ENCODE measurements at regions not wholly inside any gene's neighbourhood (a gene's known extent, or its start where the extent isn't known, plus 50 kb on each side); places are given as distances from the start of the nearest gene placed in this dataset.

GRCh38 chr4:174398728-174399127 is 115.0 kb downstream of the CEP44 start:
- Histone ChIP-seq H3K4me3 (ENCODE audit: low read length) (no peak overlapping the region), H3K9me3 (ENCODE audit: control insufficient read depth in 1 of 2, insufficient read depth in 1 of 2, low read length in 2 of 2) (no peaks in the 10 kb centered on the region), H3K36me3 (ENCODE audit: insufficient read depth, low read length) (no peaks in the 10 kb centered on the region), H3K4me1 (ENCODE audit: insufficient read depth, low read length) (no peaks in the 10 kb centered on the region), H3K27me3 (ENCODE audit: control insufficient read depth in 1 of 2, insufficient read depth in 2 of 2, low read length in 2 of 2) (no peaks in the 10 kb centered on the region), H3K27ac (ENCODE audit: low read depth in 1 of 2, low read length in 2 of 2) (no peak overlapping the region)
- POLR2A ChIA-PET = no interaction called here
- Mint-ChIP-seq H3K36me3 (ENCODE audit: low read depth) (no peaks in the 10 kb centered on the region), H3K4me1 (ENCODE audit: low read depth) (no peaks in the 10 kb centered on the region), H3K27ac (no peak overlapping the region), H3K9me3 (no peaks in the 10 kb centered on the region), H3K27me3 (peaks cover 14% of the 10 kb centered on the region), H3K4me3 (no peak overlapping the region)
- CTCF ChIA-PET = no interaction called here
- intact Hi-C loops (cut with DNase I, micrococcal nuclease) = no loop called here
- DNase-seq = no peak
- no peak for ATAC-seq (ENCODE audit: poor library complexity)
- no peak for TF ChIP-seq CTCF (IDR thresholded peaks at IDR 0.05)

GRCh38 chr4:174397366-174398155 is 113.8 kb downstream of the CEP44 start:
- ATAC-seq (ENCODE audit: poor library complexity) (no peak), DNase-seq (no peak)
- Mint-ChIP-seq H3K9me3 (no peaks in the 10 kb centered on the region), H3K36me3 (ENCODE audit: low read depth) (no peaks in the 10 kb centered on the region), H3K27ac (no peak overlapping the region), H3K27me3 (peaks cover 11% of the 10 kb centered on the region), H3K4me3 (no peak overlapping the region), H3K4me1 (ENCODE audit: low read depth) (no peaks in the 10 kb centered on the region)
- H3K36me3 ChIP-seq (ENCODE audit: insufficient read depth, low read length) = no peaks in the 10 kb centered on the region
- ChIA-PET POLR2A (no interaction called here), CTCF (no interaction called here)
- no peak overlapping the region for H3K4me3 ChIP-seq (ENCODE audit: low read length)
- H3K27ac ChIP-seq (ENCODE audit: low read depth in 1 of 2, low read length in 2 of 2) = no peak overlapping the region
- no peaks in the 10 kb centered on the region for H3K4me1 ChIP-seq (ENCODE audit: insufficient read depth, low read length)
- no peaks in the 10 kb centered on the region for H3K9me3 ChIP-seq (ENCODE audit: control insufficient read depth in 1 of 2, insufficient read depth in 1 of 2, low read length in 2 of 2)
- H3K27me3 ChIP-seq (ENCODE audit: control insufficient read depth in 1 of 2, insufficient read depth in 2 of 2, low read length in 2 of 2) = no peaks in the 10 kb centered on the region
- intact Hi-C loops (cut with DNase I, micrococcal nuclease) = no loop called here
- no peak for TF ChIP-seq CTCF (IDR thresholded peaks at IDR 0.05)

- H3K36me3 Mint-ChIP-seq (ENCODE audit: low read depth) = no peaks in the 10 kb centered on the region
- CTCF ChIA-PET = no interaction called here
- H3K4me1 Mint-ChIP-seq (ENCODE audit: low read depth) = no peaks in the 10 kb centered on the region
- Histone ChIP-seq H3K9me3 (ENCODE audit: control insufficient read depth in 1 of 2, insufficient read depth in 1 of 2, low read length in 2 of 2) (no peaks in the 10 kb centered on the region), H3K36me3 (ENCODE audit: insufficient read depth, low read length) (no peaks in the 10 kb centered on the region), H3K27me3 (ENCODE audit: control insufficient read depth in 1 of 2, insufficient read depth in 2 of 2, low read length in 2 of 2) (no peaks in the 10 kb centered on the region), H3K27ac (ENCODE audit: low read depth in 1 of 2, low read length in 2 of 2) (no peak overlapping the region), H3K4me1 (ENCODE audit: insufficient read depth, low read length) (no peaks in the 10 kb centered on the region), H3K4me3 (ENCODE audit: low read length) (no peak overlapping the region)
- no peak overlapping the region for H3K4me3 Mint-ChIP-seq
- H3K27me3 Mint-ChIP-seq = peaks cover 11% of the 10 kb centered on the region
- no peak overlapping the region for H3K27ac Mint-ChIP-seq
- DNase-seq = no peak
- POLR2A ChIA-PET = no interaction called here
- TF ChIP-seq CTCF (IDR thresholded peaks at IDR 0.05) = no peak
- intact Hi-C loops (cut with DNase I, micrococcal nuclease) = no loop called here
- no peak for ATAC-seq (ENCODE audit: poor library complexity)
- no peaks in the 10 kb centered on the region for H3K9me3 Mint-ChIP-seq
These were observed 112.9 kb downstream of the CEP44 start for GRCh38 chr4:174396599-174397110.

All from CD4-positive, alpha-beta T cell (primary cell).